ENCODE measurements at regions not wholly inside any gene's neighbourhood (a gene's known extent, or its start where the extent isn't known, plus 50 kb on each side); places are given as distances from the start of the nearest gene placed in this dataset.

GRCh38 chr3:117817103-117817502 lies 1107.5 kb downstream of the TUSC7 start:
- Mint-ChIP-seq H3K27me3 (no peaks in the 10 kb centered on the region), H3K36me3 (ENCODE audit: low read depth) (no peaks in the 10 kb centered on the region), H3K4me1 (no peaks in the 10 kb centered on the region), H3K9me3 (no peaks in the 10 kb centered on the region), H3K27ac (no peak overlapping the region), H3K4me3 (no peak overlapping the region)
- CTCF ChIA-PET = no interaction called here
- no peak for TF ChIP-seq CTCF (IDR thresholded peaks at IDR 0.05)
- ATAC-seq (ENCODE audit: low read depth) (no peak), DNase-seq (no peak)
- intact Hi-C loops (cut with micrococcal nuclease) = no loop called here
- POLR2A ChIA-PET = no interaction called here

DNA sequence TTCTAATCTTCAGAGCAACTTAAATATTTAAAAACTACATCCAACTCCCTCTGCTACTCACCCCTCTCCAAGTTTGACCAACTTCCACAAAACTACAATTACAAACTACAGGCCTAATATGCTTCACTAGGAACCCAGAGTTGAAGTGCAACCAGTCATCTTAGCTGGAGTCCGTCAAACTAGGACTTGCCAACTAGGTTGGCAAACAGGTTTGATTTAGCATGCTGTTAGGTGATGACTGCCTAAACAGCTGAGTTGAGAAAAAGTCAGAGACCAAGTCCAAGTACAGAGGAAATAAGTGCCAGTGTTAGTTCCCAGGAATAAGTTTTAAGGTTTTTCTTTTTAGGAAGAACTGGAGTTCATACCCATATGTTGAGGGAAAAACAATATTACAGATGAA lies 1109.0 kb downstream of the TUSC7 start:
- H3K36me3 Mint-ChIP-seq (ENCODE audit: low read depth) = no peaks in the 10 kb centered on the region
- no peak for TF ChIP-seq CTCF (IDR thresholded peaks at IDR 0.05)
- H3K4me3 Mint-ChIP-seq = no peak overlapping the region
- no peaks in the 10 kb centered on the region for H3K9me3 Mint-ChIP-seq
- intact Hi-C loops (cut with micrococcal nuclease) = no loop called here
- DNase-seq (no peak), ATAC-seq (ENCODE audit: low read depth) (no peak)
- POLR2A ChIA-PET = no interaction called here
- no peaks in the 10 kb centered on the region for H3K4me1 Mint-ChIP-seq
- no peaks in the 10 kb centered on the region for H3K27me3 Mint-ChIP-seq
- H3K27ac Mint-ChIP-seq = no peak overlapping the region
- CTCF ChIA-PET = no interaction called here

GRCh38 chr3:117820658-117821299 lies 1111.2 kb downstream of the TUSC7 start:
- H3K4me1 Mint-ChIP-seq = no peaks in the 10 kb centered on the region
- no peak for DNase-seq
- intact Hi-C loops (cut with micrococcal nuclease) = no loop called here
- POLR2A ChIA-PET = no interaction called here
- TF ChIP-seq CTCF (IDR thresholded peaks at IDR 0.05) = no peak
- CTCF ChIA-PET = no interaction called here
- no peaks in the 10 kb centered on the region for H3K27me3 Mint-ChIP-seq
- ATAC-seq (ENCODE audit: low read depth) = no peak
- H3K9me3 Mint-ChIP-seq = no peaks in the 10 kb centered on the region
- no peak overlapping the region for H3K27ac Mint-ChIP-seq
- H3K4me3 Mint-ChIP-seq = no peak overlapping the region
- H3K36me3 Mint-ChIP-seq (ENCODE audit: low read depth) = no peaks in the 10 kb centered on the region

DNA sequence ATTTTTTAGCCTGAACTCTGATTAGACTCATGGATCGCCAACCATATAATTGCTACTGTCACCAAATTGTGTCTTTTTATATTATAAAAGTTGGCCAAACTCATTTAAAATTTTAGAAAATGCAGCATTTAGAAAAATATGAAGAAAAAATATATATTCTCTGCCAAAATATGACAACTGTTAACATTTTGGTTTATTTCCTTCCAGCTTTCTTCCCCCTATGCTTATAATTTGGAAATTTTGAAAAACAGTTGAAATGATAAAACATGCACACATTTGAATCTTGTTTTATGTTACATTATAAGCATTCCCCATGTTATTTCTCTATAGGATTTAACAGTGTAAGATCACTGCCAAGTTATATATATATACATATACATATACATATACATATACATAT lies 1112.8 kb downstream of the TUSC7 start:
- Mint-ChIP-seq H3K9me3 (no peaks in the 10 kb centered on the region), H3K4me3 (no peak overlapping the region), H3K36me3 (ENCODE audit: low read depth) (no peaks in the 10 kb centered on the region), H3K27ac (no peak overlapping the region), H3K27me3 (no peaks in the 10 kb centered on the region), H3K4me1 (no peaks in the 10 kb centered on the region)
- ChIA-PET POLR2A (no interaction called here), CTCF (no interaction called here)
- intact Hi-C loops (cut with micrococcal nuclease) = no loop called here
- ATAC-seq (ENCODE audit: low read depth) (no peak), DNase-seq (no peak)
- TF ChIP-seq CTCF (IDR thresholded peaks at IDR 0.05) = no peak

- Mint-ChIP-seq H3K27me3 (no peaks in the 10 kb centered on the region), H3K36me3 (ENCODE audit: low read depth) (no peaks in the 10 kb centered on the region), H3K9me3 (no peaks in the 10 kb centered on the region), H3K27ac (no peak overlapping the region), H3K4me1 (no peaks in the 10 kb centered on the region), H3K4me3 (no peak overlapping the region)
- no peak for DNase-seq
- CTCF ChIA-PET = no interaction called here
- TF ChIP-seq CTCF (IDR thresholded peaks at IDR 0.05) = no peak
- ATAC-seq (ENCODE audit: low read depth) = no peak
- intact Hi-C loops (cut with micrococcal nuclease) = no loop called here
- POLR2A ChIA-PET = no interaction called here
These were observed 1126.7 kb downstream of the TUSC7 start for GRCh38 chr3:117836296-117836695.
